NCI-H2029 (cell line): ENCODE measurements at regions not wholly inside any gene's neighbourhood (a gene's known extent, or its start where the extent isn't known, plus 50 kb on each side); places are given as distances from the start of the nearest gene placed in this dataset.
"Not testable (repeated sequence)": the region's sequence is repeated elsewhere in the genome, so short reads cannot be mapped to it uniquely, and the experiment has no call there.

ENCODE experiments used
- DNase-seq: peaks from one replicate; lab custom pipeline; 2025; lab: John Stamatoyannopoulos, UW

GRCh38 chr2:66030553-66030952 is 404.4 kb upstream of the MEIS1 start:
- DNase-seq: no peak

GRCh38 chr2:66024391-66024790 is 410.5 kb upstream of the MEIS1 start:
- peak; percentile 5 for DNase-seq

GRCh38 chr2:66021296-66021695 is 413.6 kb upstream of the MEIS1 start:
- no peak for DNase-seq

DNA sequence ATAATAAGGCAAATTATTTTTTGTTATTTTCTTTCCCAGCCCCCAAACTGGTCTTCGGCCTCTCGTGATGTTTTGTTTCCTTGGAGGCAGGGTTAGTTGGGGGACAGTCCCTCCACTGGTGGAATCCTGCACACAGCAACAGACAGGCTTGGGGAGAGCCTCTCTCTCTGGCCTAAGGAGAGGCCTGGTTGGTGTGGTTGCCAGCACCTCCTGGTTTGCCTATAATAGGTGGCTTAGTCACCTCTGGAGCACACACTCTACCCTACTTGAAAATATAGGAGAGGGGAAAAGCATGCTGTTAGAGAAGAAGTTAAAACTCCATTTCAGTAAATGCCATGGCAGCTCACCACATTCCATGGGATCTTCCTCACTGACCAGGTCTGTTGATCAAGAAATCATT is 417.2 kb upstream of the MEIS1 start:
- no peak for DNase-seq

- no peak for DNase-seq
These were observed 420.5 kb upstream of the MEIS1 start for GRCh38 chr2:66014450-66014849.

GRCh38 chr2:66013456-66013855 is 421.5 kb upstream of the MEIS1 start:
- DNase-seq: no peak

DNA sequence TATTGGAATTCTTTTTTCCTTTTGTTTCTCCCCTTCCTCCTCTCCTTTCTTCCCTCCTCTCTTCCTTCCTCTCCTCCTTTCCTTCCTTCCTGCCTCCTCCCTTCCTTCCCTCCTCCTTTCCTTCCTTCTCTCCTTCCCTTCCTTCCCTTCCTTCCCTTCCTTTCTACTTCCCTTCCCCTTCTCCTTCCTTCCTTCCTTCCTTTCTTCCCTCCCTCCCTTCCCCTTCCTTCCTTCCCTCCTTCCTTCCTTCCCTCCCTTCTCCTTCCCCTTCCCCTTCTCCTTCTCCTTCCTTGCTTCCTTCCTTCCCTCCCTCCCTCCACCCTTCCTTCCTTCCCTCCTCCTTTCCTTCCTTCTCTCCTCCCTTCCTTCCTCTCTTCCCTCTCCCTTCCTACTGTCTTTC is 431.0 kb upstream of the MEIS1 start:
- DNase-seq: no peak

- DNase-seq: no peak
These were observed 433.4 kb upstream of the MEIS1 start for GRCh38 chr2:66001538-66001937.

- DNase-seq: no peak
These were observed 434.0 kb upstream of the MEIS1 start for GRCh38 chr2:66000901-66001300.

GRCh38 chr2:65999796-66000195 is 435.1 kb upstream of the MEIS1 start:
- no peak for DNase-seq

- DNase-seq: no peak
These were observed 435.8 kb upstream of the MEIS1 start for GRCh38 chr2:65999103-65999502.

- no peak for DNase-seq
These were observed 437.0 kb upstream of the MEIS1 start for GRCh38 chr2:65997961-65998360.

GRCh38 chr2:65992198-65992554 is 442.7 kb upstream of the MEIS1 start:
- DNase-seq: no peak

DNA sequence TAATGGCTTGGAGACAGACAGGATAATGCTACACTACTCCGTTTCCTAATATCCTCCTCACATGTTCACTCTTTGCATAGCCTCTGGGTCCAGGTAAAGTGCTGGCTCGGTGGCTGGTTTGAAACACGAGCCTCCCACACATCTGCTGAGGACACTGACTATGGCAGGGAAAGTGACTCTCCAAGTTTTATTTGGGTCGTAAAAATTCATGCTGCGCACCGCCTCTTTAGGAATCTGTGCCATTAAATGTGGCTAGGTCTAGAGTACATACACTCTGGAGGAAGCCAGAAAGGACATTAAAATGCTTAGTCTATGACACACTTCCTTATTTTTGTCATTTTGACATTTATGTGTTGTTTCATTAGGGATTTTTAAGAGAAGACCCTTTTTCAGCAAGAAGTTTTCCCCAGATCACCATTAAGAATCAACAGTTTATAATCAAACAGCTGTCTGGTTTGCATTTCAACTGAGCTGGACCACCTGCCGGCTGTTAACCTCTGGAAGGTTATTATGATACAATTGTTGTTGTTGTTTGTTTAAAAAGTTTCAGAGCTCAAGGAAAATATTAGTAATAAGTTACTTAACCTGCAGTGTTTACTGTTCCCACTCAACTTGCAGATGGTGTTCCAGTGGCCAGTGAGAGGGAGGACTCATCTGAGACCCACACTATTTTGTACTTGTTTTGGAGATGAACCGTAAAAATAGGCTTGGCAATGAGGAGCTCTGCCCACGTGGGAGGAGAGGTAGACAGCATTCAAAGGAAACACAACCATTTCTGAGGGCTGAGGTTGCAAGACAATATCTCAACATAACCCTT is 443.3 kb upstream of the MEIS1 start:
- peak; percentile 23 for DNase-seq

DNA sequence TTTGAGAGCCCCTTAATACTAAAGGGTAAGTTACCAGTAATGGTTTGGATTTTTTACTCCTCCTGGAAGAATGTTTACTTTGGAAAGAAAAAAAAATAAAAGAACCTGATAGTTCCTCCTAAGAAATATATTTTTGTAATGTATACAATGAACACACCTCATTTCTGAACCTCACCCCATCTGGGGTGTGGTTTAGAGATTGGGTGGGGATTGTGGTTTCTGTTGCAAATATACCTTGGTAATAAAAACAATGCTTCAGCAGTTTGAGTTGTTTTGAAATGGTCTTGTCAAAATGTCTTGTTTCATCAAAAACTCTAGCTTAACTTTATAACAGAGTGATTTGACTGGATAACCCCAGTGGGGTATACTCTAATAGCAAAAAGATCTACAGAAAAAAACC is 448.9 kb upstream of the MEIS1 start:
- DNase-seq: no peak

DNA sequence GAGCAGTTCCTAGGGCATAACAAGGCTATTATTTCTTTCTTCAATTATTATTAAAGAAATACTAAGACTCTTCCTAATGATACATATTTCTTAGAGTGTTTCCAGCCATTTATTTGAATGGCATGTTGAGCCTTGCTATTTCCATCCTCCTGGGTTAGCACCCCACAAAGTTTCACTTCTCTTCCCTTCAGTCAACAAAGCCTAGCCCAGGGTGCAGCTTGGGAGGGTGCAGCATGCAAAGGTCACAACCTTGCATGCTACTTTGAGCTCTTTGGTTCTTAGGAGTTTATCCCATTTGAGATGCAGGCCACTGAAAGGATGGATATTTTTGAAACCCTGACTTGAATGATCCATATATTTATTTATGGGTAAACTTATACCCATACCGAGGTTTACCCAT is 454.4 kb upstream of the MEIS1 start:
- no peak for DNase-seq

- DNase-seq: no peak
These were observed 455.5 kb upstream of the MEIS1 start for GRCh38 chr2:65979446-65979845.

DNA sequence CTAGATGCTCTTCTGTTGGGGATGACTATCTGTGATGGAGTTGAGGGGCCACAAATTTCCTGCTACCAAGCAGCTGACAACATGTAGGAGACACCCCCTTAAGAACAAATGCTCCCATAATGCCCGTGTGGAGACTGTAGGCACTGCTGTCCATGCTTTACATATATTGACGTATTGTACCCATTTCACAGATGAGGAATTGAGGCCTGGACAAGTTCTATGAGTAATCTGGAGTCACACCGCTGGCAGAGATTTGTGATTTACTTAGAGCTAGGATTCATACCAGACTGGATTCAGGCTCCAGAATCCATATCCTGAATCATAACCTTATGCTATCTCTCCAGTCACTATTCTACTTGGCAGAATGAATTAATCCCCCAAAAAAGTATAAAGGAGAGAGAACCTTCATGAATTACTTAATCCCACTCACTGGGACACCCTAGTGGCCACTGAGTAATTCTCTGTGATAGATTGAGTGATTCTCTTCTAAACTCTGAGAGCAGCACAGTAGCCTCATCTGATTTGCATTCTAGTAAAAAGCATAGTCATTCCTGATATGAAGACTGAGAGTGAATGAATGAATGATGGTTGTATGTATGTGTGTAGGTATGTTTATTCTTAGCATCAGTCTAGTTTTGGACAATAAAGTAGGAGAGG is 460.7 kb upstream of the MEIS1 start:
- DNase-seq: no peak

DNA sequence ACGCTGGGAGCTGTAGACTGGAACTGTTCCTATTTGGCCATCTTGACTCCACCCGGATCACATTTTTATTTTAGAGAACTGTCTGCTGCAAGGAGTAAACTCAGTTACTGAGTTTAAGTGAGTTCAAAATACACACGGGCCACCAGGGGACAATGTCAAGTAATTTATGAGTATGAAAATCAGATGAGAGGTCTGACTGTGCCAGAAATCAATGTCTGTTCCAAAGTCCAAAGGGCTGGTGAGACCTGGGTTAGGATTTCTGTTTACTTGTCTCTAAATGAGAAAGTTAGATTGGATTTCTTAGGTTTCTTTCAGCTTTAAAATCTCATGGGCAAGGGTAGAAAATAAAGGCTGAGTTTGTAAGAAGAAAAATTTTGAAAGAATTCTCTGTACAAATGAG is 465.8 kb upstream of the MEIS1 start:
- DNase-seq: no peak

- not testable (repeated sequence) for DNase-seq
These were observed 471.6 kb upstream of the MEIS1 start for GRCh38 chr2:65963303-65963702.

- no peak for DNase-seq
These were observed 474.0 kb upstream of the MEIS1 start for GRCh38 chr2:65960953-65961352.

DNA sequence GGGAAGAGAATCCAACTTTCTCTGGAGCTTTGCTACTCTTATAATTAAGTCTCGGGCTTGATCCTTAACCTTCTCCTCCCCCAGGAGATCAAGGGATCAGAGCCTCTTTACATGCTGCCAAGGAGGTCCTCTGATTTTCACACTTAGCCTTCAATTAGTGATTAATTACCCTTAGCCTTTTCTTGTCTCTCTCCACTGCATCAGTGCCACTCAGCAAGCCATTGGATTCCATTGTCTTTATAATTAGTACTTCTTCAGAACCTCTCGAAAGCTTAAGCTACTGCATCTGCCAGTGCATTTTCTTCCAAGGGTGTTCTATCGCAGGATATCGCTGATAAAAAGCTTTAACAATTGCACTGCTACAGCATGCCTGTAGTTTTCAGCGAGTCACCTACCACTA is 477.0 kb upstream of the MEIS1 start:
- no peak for DNase-seq

DNA sequence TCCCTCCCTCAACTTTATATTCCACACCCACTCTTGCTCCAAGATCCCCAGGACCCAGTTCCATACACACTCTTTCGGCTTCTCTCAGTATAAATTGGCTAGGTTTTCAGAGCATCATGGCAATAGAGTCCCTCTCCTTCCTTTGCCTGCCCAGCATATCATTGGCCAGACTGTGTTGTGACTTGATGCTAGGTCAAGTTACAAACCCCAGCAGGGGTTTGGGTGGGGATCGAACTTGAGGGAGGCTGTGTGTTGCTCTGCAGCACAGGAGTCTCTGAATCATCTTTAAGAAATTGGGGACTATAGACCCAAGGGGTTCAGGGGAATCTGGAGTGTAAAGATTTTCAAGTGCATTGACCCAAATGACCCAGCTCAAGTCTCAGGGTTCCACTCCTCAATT is 477.5 kb upstream of the MEIS1 start:
- DNase-seq: no peak

DNA sequence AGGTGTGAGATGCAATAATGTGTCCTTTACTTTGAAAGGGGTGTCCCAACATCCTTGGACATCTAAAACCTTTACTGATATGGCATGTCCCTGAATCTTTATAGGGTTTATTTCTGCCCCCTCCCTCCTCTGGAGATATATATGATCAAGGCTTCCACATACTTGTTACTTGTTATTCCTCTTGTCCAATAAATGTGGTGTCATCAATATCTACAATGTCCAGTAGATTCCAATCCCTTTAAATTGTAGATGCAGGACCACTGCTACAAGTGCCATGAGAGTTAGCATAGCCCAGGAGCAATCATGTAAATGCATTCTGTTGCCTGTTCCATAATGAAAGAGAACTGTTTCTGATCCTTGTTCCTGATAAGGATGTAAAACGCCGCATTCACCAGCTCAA is 479.7 kb upstream of the MEIS1 start:
- DNase-seq: no peak
